ENCODE measurements at regions not wholly inside any gene's neighbourhood (a gene's known extent, or its start where the extent isn't known, plus 50 kb on each side); places are given as distances from the start of the nearest gene placed in this dataset.

DNA sequence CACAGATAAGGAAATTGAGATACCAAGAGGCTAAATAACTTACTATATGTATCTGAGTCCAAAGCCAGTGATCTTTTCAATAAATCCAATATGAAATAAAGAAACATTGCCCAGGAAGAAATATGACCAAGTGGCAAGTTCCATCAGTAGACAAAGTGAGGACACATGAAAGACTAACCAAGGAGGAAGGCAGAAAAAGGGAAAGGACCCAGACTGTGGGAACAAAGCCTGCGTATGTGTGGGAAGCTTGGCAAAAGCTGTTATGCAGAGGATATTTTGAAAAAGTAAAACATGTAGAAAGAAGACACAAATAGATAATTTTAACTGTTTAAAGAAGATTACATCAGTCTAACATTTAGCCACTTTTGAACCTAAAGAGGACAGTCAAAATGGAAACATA, 264.4 kb upstream of the PRDM1 start:
- Mint-ChIP-seq H3K27me3 (ENCODE audit: low read depth) (no peaks in the 10 kb centered on the region), H3K27ac (no peak overlapping the region), H3K36me3 (no peaks in the 10 kb centered on the region), H3K9me3 (peaks cover 20% of the 10 kb centered on the region), H3K4me1 (no peaks in the 10 kb centered on the region), H3K4me3 (no peak overlapping the region)
- TF ChIP-seq, protein P1, sequence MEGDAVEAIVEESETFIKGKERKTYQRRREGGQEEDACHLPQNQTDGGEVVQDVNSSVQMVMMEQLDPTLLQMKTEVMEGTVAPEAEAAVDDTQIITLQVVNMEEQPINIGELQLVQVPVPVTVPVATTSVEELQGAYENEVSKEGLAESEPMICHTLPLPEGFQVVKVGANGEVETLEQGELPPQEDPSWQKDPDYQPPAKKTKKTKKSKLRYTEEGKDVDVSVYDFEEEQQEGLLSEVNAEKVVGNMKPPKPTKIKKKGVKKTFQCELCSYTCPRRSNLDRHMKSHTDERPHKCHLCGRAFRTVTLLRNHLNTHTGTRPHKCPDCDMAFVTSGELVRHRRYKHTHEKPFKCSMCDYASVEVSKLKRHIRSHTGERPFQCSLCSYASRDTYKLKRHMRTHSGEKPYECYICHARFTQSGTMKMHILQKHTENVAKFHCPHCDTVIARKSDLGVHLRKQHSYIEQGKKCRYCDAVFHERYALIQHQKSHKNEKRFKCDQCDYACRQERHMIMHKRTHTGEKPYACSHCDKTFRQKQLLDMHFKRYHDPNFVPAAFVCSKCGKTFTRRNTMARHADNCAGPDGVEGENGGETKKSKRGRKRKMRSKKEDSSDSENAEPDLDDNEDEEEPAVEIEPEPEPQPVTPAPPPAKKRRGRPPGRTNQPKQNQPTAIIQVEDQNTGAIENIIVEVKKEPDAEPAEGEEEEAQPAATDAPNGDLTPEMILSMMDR (IDR thresholded peaks at IDR 0.05; ENCODE audit: unreplicated experiment) = no peak
- no peak for DNase-seq (ENCODE audit: low spot score in 2 of 2, unreplicated experiment in 2 of 2)

GRCh38 chr6:105821027-105821426, 265.1 kb upstream of the PRDM1 start:
- H3K27ac Mint-ChIP-seq = no peak overlapping the region
- H3K9me3 Mint-ChIP-seq = peaks cover 15% of the 10 kb centered on the region
- H3K27me3 Mint-ChIP-seq (ENCODE audit: low read depth) = no peaks in the 10 kb centered on the region
- DNase-seq (ENCODE audit: low spot score in 2 of 2, unreplicated experiment in 2 of 2) = no peak
- no peaks in the 10 kb centered on the region for H3K36me3 Mint-ChIP-seq
- TF ChIP-seq, protein P1 (IDR thresholded peaks at IDR 0.05; ENCODE audit: unreplicated experiment) = no peak
- no peaks in the 10 kb centered on the region for H3K4me1 Mint-ChIP-seq
- H3K4me3 Mint-ChIP-seq = no peak overlapping the region

DNA sequence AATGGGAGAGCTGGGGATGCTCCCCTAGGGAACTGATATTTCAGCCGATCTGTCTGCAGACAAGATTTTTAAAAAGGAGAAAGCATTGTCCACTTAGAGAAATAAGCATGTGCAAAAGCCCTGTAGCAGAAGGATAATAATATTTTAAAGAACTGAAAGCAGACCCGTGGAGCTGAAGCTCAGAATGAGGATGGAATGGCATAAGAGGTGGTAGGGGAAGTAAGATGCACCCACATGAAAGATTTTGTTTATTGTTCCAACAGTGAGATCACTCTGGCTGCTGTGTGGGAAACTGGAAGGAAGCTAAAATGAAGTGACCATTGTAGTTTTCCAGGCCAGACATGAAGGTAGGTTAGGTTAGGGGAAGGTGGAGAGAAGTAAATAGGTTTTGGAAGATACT, 266.4 kb upstream of the PRDM1 start:
- Mint-ChIP-seq H3K27me3 (ENCODE audit: low read depth) (peaks cover 5% of the 10 kb centered on the region), H3K27ac (no peak overlapping the region), H3K36me3 (no peaks in the 10 kb centered on the region), H3K9me3 (peaks cover 12% of the 10 kb centered on the region), H3K4me1 (no peaks in the 10 kb centered on the region), H3K4me3 (no peak overlapping the region)
- no peak for DNase-seq (ENCODE audit: low spot score in 2 of 2, unreplicated experiment in 2 of 2)
- TF ChIP-seq, protein P1 (IDR thresholded peaks at IDR 0.05; ENCODE audit: unreplicated experiment) = no peak

DNA sequence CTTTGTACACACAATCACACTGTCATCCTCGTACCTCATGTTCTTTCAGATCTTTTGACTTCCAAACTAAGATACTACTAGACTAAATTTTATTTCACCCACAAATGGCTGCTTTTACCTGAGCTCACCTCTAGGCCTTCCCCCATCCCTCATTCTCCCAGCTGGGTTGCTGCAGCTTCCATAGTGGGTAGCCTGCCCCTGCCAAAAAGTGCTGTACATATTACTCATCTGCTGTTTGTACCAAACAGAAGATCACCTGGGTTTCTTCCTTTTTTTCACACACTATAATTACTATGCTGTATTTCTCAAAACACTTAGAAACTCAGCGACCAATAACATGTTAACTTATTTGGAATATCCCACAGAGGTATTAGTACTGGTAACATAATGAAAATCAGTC, 267.6 kb upstream of the PRDM1 start:
- Mint-ChIP-seq H3K36me3 (no peaks in the 10 kb centered on the region), H3K9me3 (peaks cover 12% of the 10 kb centered on the region), H3K4me3 (no peak overlapping the region), H3K27ac (no peak overlapping the region), H3K4me1 (no peaks in the 10 kb centered on the region), H3K27me3 (ENCODE audit: low read depth) (peaks cover 5% of the 10 kb centered on the region)
- DNase-seq (ENCODE audit: low spot score in 2 of 2, unreplicated experiment in 2 of 2) = no peak
- TF ChIP-seq, protein P1 (IDR thresholded peaks at IDR 0.05; ENCODE audit: unreplicated experiment) = no peak

DNA sequence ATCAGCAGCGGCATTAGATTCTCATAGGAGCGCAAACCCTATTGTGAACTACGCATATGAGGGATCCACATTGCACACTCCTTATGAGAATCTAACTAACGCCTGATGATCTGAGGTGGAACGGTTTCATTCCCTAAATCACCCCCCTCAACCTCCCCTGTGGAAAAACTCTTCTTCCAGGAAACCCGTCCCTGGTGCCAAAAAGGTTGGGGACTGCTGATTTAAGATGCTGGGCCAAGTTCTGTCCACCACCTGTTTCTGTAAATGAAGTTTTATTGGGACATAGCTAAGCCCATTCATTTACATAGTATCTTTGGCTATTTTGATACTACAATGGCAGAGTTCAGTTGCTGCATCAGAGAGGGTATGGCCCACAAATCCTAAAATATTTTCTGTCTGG, 268.2 kb upstream of the PRDM1 start:
- Mint-ChIP-seq H3K4me3 (no peak overlapping the region), H3K27ac (no peak overlapping the region), H3K4me1 (no peaks in the 10 kb centered on the region), H3K9me3 (peaks cover 12% of the 10 kb centered on the region), H3K27me3 (ENCODE audit: low read depth) (peaks cover 5% of the 10 kb centered on the region), H3K36me3 (no peaks in the 10 kb centered on the region)
- TF ChIP-seq, protein P1 (IDR thresholded peaks at IDR 0.05; ENCODE audit: unreplicated experiment) = no peak
- no peak for DNase-seq (ENCODE audit: low spot score in 2 of 2, unreplicated experiment in 2 of 2)

GRCh38 chr6:105817370-105817769, 268.8 kb upstream of the PRDM1 start:
- H3K9me3 Mint-ChIP-seq = peaks cover 8% of the 10 kb centered on the region
- H3K4me1 Mint-ChIP-seq = no peaks in the 10 kb centered on the region
- DNase-seq (ENCODE audit: low spot score in 2 of 2, unreplicated experiment in 2 of 2) = no peak
- peaks cover 5% of the 10 kb centered on the region for H3K27me3 Mint-ChIP-seq (ENCODE audit: low read depth)
- no peaks in the 10 kb centered on the region for H3K36me3 Mint-ChIP-seq
- H3K4me3 Mint-ChIP-seq = no peak overlapping the region
- no peak overlapping the region for H3K27ac Mint-ChIP-seq
- TF ChIP-seq, protein P1 (IDR thresholded peaks at IDR 0.05; ENCODE audit: unreplicated experiment) = no peak
